HG02885 (cell line): ENCODE measurements at regions not wholly inside any gene's neighbourhood (a gene's known extent, or its start where the extent isn't known, plus 50 kb on each side); places are given as distances from the start of the nearest gene placed in this dataset.
A peak's percentile ranks its signal among the peaks of the same experiment; 100 is the strongest.
"Not testable (repeated sequence)": the region's sequence is repeated elsewhere in the genome, so short reads cannot be mapped to it uniquely, and the experiment has no call there.

Source experiments
- ATAC-seq: cut with Tn5 transposase; IDR thresholded peaks from one replicate; pipeline ENCODE4 v1.9.1; 2021; ENCODE audit warnings: mild to moderate bottlenecking; ENCODE audit not compliant: unreplicated experiment, poor library complexity

DNA sequence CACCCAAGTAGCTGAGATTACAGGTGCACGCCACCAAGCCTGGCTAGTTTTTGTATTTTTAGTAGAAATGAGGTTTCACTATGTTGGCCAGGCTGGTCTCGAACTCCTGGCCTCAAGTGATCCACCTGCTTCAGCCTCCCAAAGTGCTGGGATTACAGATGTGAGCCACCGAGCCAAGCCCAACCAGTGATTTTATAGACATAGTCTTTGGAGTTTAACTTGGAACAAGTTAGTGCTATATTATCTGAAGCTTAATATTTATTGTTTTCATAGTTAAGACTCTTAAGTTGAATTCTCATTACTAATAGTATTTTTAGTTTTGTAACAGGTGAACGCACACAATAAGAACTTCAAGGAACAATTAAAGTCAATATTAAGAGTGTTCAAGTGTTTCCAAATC is 122.1 kb downstream of the SPAG6 start:
- ATAC-seq = not testable (repeated sequence)

DNA sequence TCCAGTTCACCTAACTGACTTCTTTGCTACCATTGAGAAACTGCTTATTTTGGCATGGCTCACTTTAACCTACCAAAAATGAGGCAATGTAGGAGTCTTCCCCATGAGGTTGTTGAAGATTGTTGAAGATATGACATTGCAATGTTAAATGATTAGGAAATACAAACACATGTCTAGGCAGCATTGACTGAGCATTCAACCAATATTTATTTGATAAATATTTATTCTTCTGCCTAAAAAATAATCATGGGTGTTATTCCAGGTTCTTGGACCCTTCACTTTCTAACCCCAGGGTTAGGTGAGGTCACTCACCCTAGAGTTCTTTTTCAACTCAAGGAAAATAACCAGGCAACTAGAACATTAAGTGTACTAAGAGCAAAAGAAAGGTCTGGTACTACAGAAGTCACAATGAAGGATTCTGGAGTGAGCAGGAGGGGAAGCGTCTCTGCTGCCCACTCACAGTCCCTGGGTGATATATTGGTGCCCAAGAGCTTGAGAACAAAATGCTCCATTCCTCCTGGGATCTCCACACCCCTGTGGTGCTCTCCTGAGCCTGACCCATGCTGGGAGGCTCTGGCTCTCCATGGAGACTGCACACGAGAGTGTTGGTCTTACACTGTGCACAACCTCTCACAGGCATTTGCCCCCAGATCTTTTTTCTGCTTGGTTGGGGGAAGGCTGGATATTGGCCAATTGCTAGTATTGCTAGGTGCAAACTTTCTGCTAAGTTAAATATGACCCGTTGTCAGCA is 123.4 kb downstream of the SPAG6 start:
- no peak for ATAC-seq

DNA sequence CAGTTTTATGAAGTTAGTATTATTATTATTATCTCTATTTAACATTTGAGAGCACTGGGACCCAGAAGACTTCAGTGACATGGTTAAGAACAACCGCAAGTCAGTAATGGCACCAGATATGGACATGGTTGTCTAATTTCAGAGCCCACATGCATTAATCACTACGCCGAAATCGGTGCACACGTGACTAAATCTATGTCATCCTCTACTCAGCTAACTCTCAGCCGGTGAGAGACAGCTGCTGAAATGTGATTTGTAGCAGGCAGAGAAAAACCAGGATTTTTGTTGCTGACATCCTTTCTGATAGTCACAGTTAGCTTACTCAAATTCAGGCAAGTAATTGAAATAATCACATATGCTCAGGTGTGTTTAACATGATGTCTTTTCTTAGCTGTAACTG is 127.7 kb downstream of the SPAG6 start:
- ATAC-seq = no peak

DNA sequence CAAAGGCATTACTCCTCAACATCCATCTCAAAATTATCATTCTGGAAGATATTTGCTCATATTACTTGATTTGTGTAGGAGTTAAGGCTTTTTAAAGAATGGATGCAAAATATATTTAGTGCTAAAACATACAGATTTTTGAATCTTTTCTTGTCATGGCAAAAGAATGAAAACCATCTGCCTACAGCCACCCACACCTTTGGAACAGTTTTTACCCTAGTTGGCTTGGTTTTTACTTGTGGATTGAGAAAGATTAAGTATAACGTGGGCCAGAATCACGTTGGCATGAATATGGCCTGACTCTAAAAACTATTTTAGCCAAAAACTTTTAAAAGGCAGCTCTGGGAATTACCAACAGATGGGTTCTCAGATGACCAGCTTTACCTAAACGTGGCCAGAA is 128.2 kb downstream of the SPAG6 start:
- no peak for ATAC-seq

DNA sequence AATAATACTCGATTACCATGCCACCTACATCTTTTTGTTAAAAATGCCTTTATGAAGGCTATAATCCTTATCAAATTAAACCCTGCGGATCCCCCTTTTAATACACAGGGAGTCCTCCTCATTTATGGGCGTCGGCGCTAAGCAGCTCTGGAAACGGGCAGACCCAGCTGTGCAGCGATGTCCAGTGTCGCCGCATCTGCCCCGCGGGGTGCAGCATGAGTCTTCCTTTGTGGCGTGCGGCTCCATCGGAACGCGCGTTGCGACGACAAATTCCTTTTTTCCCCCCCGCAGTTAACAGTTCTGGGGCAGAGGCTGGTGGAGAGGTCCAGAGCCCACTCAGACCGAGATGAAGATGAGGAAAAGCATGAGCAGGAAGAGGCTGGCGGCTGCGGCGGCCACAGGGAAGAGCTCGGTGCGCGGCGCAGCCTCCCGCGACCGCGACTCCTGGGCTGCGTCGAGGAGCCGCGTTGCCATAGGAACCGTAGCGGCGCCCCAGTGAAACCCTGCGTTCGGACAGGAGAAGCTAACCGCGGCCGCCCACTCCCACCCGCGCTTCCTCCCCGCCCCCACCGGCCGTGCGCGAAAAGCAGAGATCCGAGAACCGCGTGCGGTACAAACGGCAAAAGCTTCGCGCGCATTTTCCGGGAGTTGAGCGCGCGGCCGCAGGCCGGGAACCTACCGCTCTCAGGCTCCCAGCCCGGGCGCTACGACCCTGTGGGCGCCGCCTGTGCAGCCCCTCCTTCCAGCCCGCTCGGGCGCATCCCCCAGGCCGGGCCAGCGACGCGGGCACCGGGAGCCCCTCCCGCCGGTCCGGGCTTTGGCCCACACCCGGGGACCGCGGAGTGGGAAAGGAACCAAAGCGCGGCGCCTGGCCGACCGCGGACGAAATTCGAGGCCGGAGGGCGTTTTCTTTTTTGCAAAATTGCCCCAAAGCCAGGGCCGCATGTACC is 130.6 kb downstream of the SPAG6 start:
- no peak for ATAC-seq

DNA sequence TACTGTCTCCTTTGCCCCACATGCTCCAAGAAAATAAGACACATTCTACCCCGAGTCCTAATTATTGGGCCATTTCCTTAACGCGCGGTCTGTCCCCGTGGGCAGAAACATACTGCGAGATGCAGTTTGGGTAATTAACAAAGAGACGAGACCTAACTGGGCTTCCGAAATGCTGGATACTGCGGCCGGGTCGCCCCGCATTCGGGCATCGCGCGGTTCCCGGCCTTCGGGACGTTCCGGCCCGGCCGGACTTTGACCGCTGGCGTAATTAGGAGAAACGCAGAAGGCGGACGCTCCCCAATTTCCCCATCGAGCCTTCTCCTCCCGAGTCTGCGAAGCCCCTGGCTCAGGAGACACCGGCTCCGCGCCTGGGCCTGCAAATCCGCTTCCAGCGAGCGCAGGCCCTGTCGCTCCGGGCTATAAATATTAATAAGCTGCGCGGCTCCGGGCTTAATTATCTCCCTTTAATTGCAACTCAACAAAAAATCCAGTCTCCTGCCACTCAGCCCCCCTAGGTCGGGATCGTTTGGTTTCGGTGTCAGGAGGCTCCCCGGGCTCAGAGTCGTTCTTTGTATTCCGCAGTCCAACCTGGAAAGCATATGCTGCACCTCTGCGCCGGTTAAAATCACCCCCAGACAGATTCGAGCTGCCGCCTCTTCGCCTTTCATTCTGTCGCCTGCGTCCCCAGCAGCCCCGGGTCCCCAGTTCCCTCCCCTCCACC is 131.5 kb downstream of the SPAG6 start:
- no peak for ATAC-seq

DNA sequence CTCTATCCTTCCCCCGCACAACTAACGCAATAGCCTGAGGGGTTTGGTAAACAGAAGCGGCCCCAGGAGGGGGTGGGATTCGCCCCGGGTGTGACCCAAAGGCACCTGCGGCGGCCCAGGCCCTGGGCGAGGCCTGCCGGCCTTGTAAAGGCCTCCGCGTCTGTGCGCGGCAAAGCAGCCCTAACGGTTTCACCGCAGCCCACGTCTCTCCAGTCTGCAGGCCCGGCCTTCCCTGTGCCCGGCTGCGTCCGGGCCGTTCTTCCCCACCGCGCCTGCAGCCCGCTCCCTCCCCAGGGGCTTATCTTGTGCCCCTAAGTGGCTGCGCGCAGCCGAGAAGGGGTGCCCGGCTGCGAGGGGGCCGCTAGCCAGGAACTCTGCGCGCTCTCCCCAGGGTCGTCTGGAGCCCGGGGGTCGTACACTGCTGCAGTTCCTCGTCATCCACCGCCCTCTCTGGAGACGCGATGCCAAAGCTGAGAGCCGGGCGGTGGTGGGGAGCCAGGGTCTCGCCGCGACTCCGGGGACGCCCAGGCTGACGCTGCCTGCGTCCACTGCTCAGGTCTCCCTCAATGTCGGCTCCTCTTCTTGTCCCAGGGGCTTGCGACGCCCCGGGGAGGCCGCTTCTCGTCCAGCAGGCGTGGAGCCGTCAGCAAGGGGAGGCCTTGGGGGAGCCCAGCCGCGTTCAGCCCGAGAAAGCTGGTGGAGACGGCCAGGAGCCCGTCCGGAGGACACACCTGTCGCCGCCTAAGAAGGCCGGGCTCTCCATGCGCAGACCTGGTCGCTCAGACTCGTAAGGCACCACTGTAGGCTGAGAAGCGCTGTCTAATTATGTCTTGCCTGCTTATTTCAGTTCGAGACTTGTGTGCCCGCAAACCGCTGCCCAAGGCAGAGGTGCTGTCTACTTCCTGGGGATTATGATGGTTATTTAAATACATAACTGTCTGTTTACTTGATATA is 132.3 kb downstream of the SPAG6 start:
- ATAC-seq = peak; percentile 68

DNA sequence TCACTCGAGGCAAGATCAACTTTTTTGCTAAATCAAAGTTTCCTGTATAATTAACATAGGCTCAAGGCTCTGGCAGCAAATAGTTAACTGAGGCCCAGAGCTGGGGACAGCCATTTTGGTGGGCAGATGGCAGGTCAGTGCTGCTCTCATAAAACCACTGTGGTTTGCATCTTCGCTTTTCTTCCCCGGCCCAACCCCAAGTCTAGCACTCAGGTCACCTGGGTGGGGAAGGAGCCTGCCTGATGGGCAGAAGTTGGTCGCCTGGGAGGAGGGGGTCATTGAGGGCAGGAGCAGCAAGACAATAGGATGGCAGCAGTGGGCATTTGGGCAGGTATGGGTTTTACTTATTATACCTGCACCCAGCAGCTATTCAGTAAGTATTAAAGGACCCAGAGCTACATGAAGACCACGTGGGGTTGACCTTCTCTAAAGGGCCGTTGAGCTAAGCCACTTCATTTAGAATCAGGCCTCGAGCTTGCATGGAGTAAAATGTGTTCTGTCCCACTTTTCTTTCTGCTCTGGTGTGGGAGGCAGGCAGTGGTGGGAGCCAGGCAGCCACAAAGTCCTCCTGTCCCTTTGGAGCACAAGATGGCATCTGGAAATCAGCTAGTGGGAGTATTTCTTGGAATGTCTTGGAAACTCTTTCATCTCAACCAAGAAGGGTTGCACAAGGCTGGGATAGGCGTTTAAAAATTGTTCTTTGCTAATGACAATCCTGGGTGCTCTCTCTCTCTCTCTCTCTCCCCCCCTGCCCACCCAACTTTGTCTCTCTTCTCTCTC is 133.4 kb downstream of the SPAG6 start:
- no peak for ATAC-seq

DNA sequence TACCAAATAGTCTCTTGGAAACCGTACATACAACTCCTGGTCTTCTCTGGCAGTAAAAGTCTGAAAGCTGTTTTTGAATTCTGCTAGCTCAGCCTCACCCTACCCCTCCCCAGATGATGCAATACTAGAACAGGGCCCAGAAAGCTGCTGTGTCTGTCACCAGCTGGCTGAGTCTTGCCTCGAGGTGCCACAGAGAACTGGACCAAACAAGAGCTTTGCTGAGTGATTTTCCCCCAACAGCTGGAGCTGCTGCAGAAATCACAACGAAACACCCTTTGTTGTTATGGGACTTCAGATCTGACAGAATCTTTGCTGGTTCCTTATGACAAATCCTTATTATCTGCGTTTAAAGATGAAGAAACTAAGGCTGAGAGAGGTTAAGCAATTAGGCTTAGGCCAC is 134.1 kb downstream of the SPAG6 start:
- ATAC-seq = no peak

DNA sequence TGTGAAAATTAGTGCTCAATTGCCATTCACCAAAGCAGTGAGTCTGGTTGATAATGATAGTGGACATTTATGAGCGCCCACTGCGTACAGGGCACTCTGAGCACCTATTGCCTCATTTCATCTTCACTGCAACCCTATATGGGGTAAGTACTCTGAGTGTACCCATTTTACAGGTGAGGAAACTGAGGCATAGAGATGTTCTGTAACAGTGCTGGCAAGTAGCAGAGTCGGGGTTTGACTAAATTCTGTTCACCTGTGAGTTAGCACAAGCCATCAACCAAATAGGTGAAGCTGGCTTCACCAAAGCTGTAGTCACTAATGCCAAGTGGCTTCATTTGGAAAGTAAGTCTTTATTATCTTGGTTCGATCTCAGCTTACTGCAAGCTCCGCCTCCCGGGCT is 135.8 kb downstream of the SPAG6 start:
- ATAC-seq = no peak

DNA sequence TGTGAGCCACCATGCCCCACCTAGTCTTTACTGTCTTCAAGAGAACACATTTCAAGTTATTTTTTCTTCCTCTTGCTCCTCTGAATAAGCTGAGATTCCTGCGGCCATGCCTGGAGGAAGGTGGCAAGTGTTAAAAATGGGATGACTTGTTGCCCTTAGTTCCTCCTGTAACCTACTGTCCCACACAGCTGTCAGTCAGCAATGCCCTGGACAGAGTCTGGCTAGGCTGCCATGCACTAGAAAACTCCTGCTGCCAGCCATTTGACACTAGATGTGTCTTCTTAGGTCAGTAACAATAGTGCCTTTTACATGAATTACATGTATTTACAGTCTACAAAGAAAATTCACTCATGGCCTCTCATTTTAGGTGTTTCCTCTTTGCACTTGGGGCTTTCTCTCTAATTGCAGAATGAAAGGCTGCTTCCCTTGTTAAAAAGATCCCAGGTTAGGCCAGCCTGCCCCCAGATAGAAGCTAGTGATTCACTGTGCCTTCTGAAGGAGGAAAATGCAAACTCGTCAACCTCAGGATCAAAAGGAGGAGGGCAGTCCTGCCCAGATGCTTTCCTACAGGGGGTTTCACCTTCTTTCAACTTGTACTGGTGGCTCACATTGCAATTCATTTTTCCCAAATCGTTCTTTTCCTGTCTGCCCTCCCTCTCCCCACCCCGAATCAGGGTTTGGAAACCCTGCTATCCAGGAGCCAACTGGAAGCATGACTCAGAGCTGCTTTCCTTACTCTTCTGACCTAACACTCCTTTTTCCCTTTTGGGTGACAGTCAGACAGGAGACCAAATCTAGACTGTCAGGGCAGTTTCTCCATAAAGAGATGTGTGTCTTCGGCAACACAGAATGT is 136.6 kb downstream of the SPAG6 start:
- no peak for ATAC-seq

DNA sequence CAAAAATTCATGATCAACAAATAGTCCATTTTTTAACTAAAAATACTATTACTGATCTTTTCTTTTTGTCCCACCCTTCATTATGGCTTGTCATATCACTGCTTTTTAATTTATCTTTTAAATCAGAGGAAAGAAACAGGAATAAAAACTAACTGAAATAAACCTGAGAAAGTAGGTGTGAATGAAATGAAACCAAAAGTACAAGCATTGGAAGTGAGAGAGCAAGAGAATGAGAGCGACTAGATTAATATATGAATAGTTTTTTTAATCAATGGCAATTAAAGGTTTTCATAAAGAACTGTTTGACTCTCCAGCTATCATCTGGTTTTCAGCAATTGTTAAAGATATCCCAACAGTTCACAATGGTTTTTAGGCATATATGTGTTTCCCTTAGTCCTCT is 137.8 kb downstream of the SPAG6 start:
- ATAC-seq = no peak
